Left lobe of liver (tissue), 2 donors: ENCODE measurements at regions not wholly inside any gene's neighbourhood (a gene's known extent, or its start where the extent isn't known, plus 50 kb on each side); places are given as distances from the start of the nearest gene placed in this dataset.
"Not testable (repeated sequence)": the region's sequence is repeated elsewhere in the genome, so short reads cannot be mapped to it uniquely, and the experiment has no call there.

Source experiments
- ATAC-seq: fragments of 200-7000 bp; cut with Tn5 transposase; one replicate; pipeline ENCODE4 v1.9.1; 2020; ENCODE audit warnings: mild to moderate bottlenecking, moderate library complexity
- DNase-seq: peaks from one replicate; pipeline ENCODE4 v3.0.0-alpha.2; 2020; ENCODE audit warnings: low spot score
- donor health status: DM: no; HTN: no; CAD: no; lungs with moderate emphysema.
- donor health status: DM: no; HTN: yes; CAD: no.

DNA sequence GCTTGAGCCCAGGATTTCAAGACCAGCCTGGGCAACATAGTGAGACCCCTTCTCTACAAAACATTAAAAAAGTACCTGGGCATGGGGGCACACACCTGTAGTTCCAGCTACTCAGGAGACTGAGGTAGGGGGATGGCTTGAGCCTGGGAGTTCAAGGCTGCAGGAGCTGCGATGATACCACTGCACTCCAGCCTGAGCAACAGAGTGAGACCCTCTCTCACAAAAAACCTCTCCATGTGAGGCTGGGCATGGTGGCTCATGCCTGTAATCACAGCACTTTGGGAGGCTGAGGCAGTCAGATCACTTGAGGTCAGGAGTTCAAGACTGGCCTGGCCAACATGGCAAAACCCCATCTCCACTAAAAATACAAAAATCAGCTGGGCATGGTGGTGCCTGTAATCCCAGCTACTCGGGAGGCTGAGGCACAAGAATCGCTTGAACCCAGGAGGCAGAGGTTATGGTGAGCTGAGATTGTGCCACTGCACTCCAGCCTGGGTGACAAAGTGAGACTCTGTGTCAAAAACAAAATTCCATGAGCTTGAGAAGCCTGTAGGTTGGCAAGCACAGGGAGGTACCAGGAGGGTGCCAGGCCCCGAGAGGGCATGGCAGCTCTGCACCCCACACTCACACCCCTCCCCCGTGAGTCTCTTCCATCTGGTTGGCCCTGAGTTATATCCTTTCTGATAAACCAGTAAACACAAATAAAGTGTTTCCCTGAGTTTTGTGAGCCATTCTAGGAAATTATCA, 88.8 kb downstream of the KCNJ18 start:
- ATAC-seq, DNase-seq: not testable (repeated sequence)

DNA sequence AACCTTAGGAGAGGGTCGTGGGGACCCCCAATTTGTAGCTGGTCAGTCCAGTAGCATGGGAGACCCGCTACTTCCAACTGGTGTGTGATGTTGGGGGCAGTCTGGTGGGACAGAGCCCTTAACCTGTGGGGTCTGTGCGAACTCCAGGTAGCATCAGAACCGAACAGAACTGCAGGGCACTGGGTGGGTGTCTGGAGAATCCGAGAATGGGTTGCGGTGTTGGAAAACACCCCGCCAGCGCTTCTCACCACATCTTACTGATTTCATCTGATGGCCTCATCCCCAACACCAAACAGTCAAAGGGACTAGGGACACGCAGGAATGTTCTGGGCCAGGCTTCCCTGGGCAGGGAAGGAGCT, 89.3 kb downstream of the KCNJ18 start:
- not testable (repeated sequence) for ATAC-seq, DNase-seq

DNA sequence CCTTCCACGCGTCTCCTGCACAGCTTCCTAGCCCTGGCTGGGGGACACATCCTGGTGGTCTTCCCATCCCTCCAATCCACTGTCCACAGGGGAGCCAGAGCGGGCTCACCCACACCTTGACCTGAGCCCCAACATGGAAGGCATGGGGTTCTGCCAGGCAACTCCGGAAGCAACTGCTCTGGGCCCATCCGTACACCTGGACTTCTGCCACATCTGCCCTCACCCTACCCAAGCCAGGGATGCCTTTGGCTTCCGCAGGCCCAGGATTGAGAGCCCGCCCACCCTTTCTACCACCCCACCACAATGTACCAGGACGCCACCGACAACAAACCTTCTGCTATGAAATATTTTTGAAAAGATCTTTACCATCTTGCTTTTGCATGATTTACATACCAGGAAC, 89.8 kb downstream of the KCNJ18 start:
- DNase-seq, ATAC-seq: not testable (repeated sequence)

DNA sequence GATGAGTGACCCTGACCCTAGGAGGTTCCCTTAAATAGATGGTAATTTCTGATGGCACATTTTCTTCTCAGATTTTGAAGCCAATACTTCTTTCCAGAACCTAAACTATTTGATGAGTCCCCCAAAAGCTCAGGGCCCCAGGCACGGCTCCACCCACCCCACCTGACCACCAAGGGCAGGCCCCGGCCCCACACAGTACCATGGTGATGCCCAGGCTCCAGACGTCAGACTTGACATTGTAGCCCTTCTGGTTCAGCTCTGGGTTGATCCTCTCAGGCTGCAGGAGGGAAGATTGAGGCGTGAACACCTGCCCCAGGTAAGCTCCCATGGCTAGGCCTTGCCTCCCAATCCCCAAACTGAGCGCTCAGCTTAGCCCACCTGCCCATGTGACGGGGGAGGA, 90.3 kb downstream of the KCNJ18 start:
- DNase-seq, ATAC-seq: not testable (repeated sequence)

DNA sequence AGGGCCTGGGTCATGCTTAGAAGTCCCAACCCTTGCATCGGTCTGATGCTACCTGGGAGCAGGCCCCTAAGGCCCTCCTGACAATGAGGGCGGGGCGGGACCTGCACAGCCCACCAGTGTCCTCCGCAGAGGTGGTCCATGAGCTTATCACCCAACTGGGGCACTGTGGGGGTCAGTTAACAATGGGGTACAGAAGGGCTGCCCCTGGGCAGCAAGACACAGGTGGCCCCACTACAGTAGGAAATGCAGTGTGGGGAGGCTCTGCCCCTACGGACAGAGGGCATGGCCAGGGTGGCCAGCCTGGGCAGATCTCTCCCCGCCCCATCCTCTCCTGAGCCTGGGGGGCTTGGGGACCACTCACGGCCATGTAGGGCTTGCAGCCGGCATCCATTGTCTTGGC, 90.7 kb downstream of the KCNJ18 start:
- ATAC-seq, DNase-seq: not testable (repeated sequence)

DNA sequence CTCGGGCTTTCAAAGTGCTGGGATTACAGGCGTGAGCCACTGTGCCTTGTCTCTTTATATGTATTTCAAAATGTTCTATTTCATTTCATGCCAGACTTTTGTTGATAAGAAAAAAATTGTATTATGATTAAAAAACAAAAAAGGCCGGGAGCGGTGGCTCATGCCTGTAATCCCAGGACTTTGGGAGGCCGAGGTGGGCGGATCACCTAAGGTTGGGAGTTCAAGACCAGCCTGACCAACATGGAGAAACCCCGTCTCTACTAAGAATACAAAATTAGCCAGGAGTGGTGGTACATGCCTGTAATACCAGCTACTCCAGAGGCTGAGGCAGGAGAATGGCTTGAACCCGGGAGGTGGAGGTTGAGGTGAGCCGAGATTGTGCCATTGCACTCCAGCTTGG, 121.9 kb downstream of the KCNJ18 start:
- ATAC-seq, DNase-seq: not testable (repeated sequence)

DNA sequence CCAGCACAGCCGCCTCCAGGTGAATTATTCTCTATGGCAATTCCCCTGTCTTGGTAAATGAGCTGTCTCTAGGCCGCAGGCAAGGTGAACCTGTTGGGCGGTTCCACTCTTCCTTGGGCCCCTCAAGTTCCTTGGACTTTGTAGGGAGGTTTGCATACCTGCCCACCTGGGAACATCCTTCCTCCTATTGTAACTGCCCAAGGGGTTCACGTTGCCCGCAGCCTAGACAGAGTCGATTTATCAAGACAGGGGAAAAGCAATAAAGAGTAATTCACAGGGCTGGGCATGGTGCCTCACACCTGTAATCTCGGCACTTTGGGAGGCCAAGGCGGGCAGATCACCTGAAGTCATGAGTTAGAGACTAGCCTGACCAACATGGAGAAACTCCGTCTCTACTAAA, 122.5 kb downstream of the KCNJ18 start:
- no peak for DNase-seq
- no peak for ATAC-seq

DNA sequence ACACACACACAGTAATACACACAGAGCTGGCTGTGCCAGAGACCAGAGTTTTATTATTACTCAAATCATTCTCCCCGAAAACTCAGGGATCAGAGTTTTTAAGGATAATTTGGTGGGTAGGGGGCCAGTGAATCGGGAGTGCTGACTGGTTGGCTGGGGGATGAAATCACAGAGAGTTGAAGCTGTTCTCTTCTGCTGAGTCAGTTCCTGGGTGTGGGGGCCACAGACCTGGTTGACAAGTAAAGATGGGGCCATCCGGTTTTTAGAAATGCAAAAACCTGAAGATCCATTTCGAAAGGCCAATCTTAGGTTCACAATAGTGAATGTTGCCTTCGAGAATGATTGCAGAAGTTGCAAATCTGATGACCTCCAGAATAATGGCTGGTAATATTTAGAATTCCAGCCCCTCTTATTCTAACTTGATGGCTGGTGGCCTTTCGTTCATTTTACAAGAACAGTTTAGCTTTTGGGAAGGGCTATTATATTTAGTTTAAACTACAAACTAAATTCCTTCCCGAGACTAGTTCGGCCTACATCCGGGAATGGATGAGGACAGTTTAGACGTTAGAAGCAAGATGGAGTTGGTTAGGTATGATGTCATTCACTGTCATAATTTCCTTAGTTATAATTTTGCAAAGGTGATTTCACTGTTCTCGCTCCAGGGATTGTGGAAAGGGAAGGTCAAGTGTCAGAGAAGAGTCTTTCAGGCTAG, 123.2 kb downstream of the KCNJ18 start:
- DNase-seq: no peak

DNA sequence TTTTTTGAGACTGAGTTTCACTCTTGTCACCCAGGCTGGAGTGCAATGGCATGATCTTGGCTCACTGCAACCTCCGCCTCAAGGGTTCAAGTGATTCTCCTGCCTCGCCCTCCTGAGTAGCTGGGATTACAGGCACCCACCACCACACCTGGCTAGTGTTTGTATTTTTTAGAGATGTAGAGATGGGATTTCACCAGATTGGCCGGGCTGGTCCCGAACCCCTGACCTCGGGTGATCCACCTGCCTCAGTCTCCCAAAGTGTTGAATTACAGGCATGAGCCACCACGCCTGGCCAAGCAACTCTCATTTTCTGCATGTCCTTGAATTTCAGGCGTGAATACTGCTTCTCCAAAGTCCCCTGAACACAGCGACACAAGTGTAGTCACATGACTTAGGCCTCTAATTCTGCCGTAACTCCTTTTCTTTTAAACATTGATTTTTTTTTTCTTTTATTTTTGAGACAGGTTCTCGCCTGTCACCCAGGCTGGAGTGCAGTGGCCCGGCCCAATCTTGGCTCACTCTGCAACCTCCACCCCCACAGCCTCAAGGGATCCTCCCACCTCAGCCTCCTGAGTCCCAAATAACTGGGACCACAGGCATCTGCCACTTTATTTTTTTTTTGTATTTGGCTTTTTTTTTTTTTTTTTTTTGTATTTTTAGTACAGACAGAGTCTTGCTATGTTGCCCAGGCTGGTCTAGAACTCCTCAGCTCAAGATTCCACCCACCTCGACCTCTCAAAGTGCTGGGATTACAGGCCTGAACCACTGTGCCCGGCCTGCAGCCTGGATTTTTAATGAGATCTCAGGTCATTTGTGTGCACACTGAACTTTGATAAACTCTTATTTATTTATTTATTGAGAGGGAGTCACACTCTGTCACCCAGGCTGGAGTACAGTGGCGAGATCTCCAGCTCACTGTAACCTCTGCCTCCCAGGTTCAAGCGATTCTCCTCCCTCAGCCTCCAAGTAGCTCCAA, 124.6 kb downstream of the KCNJ18 start:
- ATAC-seq (no peak), DNase-seq (no peak)

More for the DNA sequence above, 123.2 kb downstream of the KCNJ18 start:
- ATAC-seq: no peak

DNA sequence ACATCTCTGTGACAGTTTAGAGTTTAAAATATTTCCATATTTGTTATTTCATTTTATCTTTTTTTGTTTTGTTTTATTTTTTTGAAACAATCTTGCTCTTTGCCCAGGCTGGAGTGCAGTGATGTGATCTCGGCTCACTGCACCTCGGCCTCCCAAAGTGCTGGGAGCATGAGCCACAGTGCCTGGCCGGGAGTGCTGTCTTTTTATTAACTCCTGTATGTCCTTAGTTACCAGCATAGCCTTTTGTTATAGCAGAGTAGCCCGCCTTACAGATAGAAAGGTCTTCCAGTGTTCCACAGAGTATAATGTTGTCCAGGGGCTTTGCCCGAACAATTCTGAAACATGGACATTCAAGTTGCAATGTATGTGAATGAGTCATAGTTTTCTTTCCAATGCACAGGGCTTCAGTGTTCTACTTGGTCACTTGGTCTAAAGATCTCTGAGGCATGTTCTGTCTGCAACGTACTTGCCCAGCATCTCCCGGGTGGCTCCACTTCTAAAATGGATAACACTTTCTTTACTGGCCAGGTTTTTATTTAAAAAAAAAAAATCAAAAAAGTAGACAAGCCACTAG, 125.6 kb downstream of the KCNJ18 start:
- ATAC-seq (no peak), DNase-seq (no peak)

DNA sequence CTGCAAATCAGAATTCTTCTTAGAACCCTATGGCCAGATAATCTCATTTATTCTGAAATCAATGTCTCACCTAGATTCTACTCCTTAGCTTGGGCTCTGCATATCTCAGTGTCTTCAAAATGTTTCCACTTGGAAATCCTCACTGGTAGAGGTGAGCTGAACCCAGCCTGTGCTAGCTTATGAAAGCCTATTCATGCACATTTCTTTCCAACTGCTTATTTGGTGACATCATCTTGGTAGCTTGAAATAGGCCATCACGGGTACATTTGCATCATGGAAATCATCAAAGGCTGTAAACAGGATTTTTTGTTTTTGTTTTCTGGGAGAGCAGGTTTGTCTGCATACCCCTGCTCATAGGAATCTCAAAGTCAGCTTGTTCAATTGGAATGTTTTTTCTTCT, 130.8 kb downstream of the KCNJ18 start:
- ATAC-seq (no peak), DNase-seq (no peak)

DNA sequence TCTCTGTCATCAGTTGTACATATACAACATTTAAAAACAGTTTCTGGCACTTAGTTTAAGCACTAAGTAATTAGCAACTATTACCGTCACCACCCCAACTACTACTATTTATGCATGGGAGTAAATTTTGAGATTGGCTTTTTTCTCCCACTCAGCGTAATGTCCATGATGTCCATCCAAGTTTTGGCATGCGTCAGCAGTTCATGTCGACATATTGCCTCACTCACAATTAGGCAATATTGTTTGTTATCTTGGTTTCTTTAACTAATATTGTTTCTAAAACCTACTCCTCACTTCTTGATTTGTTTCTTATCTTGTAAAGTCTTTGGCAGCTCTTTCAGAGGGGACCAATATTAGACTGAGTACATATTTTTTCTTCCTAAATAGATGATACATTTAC, 131.3 kb downstream of the KCNJ18 start:
- DNase-seq (no peak), ATAC-seq (no peak)

DNA sequence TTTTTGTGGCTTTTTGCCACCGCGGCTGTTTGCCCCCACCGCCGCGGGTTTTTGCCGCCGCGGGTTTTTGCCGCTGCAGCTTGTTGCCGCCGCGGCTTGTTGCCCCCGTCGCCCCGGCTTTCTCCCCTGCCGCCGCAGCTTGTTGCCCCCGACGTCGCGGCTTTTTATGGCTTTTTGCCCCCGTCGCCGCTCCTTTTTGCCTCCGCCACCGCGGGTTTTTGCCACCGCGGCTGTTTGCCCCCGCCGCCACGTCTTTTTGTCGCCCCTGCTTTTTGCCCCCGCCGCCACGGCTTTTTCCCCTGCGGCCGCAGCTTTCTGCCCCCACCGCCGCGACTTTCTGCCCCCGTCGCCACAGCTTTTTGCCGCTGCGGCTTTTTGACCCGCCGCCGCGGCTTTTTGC, 149.5 kb downstream of the KCNJ18 start:
- DNase-seq (no peak), ATAC-seq (no peak)

DNA sequence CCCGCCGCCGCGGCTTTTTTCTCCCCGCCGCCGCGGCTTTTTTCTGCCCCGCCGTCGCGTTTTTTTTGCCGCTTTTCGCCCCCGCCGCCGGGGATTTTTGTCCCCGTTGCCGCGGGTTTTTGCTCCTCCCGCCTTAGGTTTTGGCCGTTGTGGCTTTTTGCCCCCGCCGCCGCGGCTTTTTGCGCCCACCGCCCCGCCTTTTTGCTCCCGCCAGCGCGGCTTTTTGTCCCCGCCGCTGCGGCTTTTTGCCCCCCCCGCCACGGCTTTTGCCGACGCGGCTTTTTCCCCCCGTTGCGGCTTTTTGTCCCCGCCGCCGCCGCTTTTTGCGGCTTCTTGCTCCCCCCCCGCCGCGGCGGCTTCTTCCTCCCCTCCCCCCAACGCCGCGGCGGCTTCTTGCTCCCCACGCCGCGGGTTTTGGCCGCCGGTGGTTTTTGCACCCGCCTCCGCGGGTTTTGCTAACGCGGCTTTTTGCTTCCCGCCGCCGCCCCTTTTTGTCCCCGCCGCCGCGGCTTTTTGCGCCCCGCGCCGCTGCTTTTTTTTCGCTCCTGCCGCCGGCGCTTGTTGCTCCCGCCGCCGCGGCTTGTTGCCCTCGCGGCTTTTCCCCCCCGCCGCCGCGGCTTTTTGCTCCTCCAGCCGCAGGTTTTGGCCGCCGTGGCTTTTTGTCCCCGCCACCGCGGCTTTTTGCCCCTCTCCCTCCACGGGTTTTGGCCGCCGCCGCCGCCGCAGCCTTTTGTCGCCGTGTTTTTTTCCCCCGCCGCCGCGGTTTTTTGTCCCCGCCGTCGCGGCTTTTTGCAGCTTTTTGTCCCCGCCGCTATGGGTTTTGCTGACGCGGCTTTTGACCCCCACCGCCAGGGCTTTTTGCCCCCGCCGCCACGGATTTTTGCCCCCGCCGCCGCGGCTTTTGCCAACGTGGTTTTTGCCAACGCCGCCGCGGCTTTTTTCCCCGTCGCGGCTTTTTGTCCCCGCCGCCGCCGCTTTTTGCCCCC, 150.3 kb downstream of the KCNJ18 start:
- DNase-seq (no peak), ATAC-seq (no peak)

DNA sequence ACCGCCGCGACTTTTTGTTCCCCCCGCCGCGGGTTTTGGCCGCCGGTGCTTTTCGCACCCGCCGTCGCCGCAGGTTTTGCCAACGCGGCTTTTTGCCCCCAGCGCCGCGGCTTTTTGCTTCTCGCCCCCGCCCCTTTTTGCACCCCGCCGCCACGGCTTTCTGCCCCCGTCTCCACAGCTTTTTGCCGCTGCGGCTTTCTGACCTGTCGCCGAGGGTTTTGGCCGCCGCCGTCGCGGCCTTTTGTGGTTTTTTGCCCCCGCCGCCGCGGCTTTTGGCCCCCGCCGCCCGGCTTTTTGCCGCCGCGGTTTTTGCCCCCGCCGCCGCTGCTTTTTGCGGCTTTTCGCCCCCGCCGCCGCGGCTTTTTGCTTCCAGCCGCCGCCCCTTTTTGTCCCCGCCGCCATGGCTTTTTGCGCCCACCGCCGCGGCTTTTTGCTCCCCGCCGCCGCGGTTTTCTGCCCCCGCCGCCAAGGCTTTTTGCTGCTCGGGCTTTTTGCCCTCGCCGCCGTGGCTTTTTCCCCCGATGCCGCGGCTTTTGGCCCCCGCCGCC, 151.1 kb downstream of the KCNJ18 start:
- ATAC-seq (no peak), DNase-seq (no peak)

DNA sequence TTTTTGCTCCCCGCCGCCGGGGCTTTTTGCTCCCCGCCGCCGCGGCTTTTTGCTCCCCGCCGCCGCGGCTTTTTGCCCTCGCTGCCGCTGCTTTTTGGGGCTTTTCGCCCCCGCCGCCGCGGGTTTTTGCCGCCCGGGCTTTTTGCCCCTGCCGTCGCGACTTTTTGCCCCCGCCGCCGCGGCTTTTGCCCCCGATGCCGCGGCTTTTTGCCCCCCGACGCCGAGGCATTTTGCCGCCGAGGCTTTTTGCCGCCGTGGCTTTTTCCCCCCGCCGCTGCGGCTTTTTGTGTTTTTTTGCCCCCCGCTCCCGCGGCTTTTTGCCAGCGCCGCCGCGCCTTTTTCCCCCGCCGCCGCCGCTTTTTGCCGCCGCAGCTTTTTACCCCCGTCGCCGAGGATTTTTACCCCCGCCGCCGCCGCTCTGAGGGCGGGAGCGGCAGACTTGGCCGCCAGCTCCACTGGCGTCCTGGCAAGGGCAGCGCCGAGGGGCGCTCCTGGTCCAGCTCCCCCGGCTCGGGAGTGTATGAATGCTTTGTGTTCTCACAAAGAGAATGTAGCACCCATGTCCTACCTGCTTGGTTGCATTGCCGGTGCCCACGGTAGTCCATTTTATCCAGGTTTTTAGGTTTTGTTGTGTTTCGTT, 151.7 kb downstream of the KCNJ18 start:
- no peak for ATAC-seq
- DNase-seq: no peak

DNA sequence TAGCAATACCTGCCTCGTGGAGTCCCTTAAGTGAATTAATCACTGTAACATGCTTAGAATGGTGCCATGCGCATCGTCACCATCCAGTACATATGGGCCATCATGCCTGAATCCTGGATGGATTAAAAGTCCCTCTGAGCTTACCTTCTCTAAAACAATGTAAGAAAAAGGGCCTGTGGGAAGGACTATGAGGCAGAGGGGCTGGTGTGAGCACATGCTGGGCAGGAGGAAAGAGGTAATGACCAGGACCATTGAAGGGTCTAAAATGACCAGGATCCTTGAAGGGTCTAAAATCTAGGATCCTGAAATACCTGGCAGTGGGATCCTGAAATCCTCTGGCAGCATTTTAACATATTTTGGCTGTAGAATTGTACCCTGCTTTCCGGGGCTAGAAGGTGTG, 156.2 kb downstream of the KCNJ18 start:
- not testable (repeated sequence) for ATAC-seq, DNase-seq

DNA sequence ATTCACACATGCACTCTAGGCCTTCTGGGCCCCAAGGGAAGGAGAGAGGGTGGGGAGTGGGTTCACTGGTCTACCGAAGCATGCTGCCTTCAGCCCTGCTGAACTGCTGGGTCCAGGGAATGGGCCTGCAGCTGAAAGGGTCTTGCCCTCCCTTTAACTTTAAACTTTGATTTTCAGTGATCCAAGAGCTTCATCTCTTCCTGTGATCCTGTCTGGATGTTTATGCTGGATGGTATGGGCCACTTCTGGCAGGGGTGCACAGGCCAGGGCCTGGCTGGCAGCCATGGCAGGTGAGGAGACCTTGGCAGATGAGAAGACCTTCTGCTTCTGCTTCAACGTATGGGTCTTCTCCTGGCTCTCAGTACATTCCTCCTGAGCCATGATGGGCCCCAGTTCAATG, 156.7 kb downstream of the KCNJ18 start:
- not testable (repeated sequence) for DNase-seq, ATAC-seq

DNA sequence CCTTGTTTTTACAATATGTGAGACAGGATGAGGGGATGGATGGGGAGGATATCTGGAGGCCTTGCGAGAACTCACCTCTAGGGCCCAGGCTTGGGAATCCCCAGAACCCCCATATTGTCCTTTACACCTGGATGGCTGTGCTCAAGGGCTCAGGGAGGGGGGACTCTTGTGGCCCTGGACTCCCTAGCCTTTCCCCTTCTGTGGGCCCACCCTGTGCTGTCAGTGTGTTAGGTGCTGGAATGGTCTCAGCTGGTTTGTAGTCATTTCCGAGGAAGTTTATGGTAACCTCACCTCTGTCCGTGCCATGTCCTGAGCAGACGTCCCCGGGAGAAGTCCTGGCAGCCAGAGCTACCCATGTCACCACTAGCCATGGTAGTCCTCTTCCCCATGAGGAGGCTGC, 158.3 kb downstream of the KCNJ18 start:
- not testable (repeated sequence) for DNase-seq, ATAC-seq
